H9 (cell line): ENCODE measurements at regions not wholly inside any gene's neighbourhood (a gene's known extent, or its start where the extent isn't known, plus 50 kb on each side); places are given as distances from the start of the nearest gene placed in this dataset.

Experiments used
- DNase-seq: peaks from one replicate; pipeline ENCODE4 v3.0.0-alpha.2; 2017
- H2AFZ ChIP-seq: one replicate; pipeline ENCODE4 v1.6.1; 2013; ENCODE audit warnings: mild to moderate bottlenecking, low read length, control low read depth, moderate library complexity
- H2AK5ac ChIP-seq: 2 replicates; pipeline ENCODE4 v1.6.1; 2013; ENCODE audit warnings: low read length, control low read depth, mixed read lengths; ENCODE audit not compliant: insufficient read length
- H2BK120ac ChIP-seq: one replicate; pipeline ENCODE4 v1.6.1; 2013; ENCODE audit warnings: low read depth, mild to moderate bottlenecking, low read length, control low read depth, inconsistent platforms; ENCODE audit not compliant: poor library complexity, severe bottlenecking
- H2BK12ac ChIP-seq: 2 replicates; pipeline ENCODE4 v1.6.1; 2013; ENCODE audit warnings: low read length, control low read depth, mixed read lengths, low read depth; ENCODE audit not compliant: insufficient read length
- H2BK15ac ChIP-seq: 2 replicates; pipeline ENCODE4 v1.6.1; 2013; ENCODE audit warnings: low read depth, low read length, control low read depth
- H2BK20ac ChIP-seq: one replicate; pipeline ENCODE4 v1.6.1; 2013; ENCODE audit warnings: low read depth, mild to moderate bottlenecking, low read length, control low read depth, inconsistent platforms; ENCODE audit not compliant: poor library complexity, severe bottlenecking
- H2BK5ac ChIP-seq: 2 replicates; pipeline ENCODE4 v1.6.1; 2013; ENCODE audit warnings: low read length, control low read depth, mixed read lengths; ENCODE audit not compliant: insufficient read length
- H3K14ac ChIP-seq: 2 replicates; pipeline ENCODE4 v1.6.1; 2013; ENCODE audit warnings: low read length, control low read depth; ENCODE audit not compliant: insufficient read depth
- H3K18ac ChIP-seq: 2 replicates; pipeline ENCODE4 v1.6.1; 2013; ENCODE audit warnings: low read depth, mild to moderate bottlenecking, mixed read lengths, low read length, control low read depth; ENCODE audit not compliant: insufficient read length
- H3K23ac ChIP-seq: 2 replicates; pipeline ENCODE4 v1.6.1; 2013; ENCODE audit warnings: low read length, control low read depth, mixed read lengths, low read depth; ENCODE audit not compliant: insufficient read length
- H3K23me2 ChIP-seq: 2 replicates; pipeline ENCODE4 v1.6.1; 2013; ENCODE audit warnings: low read depth, mild to moderate bottlenecking, mixed read lengths, low read length, control low read depth; ENCODE audit not compliant: insufficient read length, poor library complexity, severe bottlenecking
- H3K27ac ChIP-seq: 2 replicates; pipeline ENCODE4 v1.5.1; 2013; ENCODE audit warnings: low read length, control low read depth, mixed read lengths, low read depth; ENCODE audit not compliant: insufficient read length
- H3K27me3 ChIP-seq: 2 replicates; pipeline ENCODE4 v1.6.1; 2013; ENCODE audit warnings: low read length, control low read depth, inconsistent platforms; ENCODE audit not compliant: insufficient read depth
- H3K4ac ChIP-seq: 2 replicates; pipeline ENCODE4 v1.6.1; 2013; ENCODE audit warnings: low read depth, mild to moderate bottlenecking, control low read depth, inconsistent platforms, low read length, moderate library complexity
- H3K4me1 ChIP-seq: 2 replicates; pipeline ENCODE4 v1.6.1; 2013; ENCODE audit warnings: low read length, control low read depth, inconsistent platforms; ENCODE audit not compliant: insufficient read depth
- H3K4me2 ChIP-seq: 2 replicates; pipeline ENCODE4 v1.6.1; 2013; ENCODE audit warnings: low read length, control low read depth, mixed read lengths; ENCODE audit not compliant: insufficient read length, insufficient read depth
- H3K56ac ChIP-seq: 2 replicates; pipeline ENCODE4 v1.6.1; 2013; ENCODE audit warnings: low read depth, mild to moderate bottlenecking, mixed read lengths, low read length, control low read depth; ENCODE audit not compliant: insufficient read length
- H3K79me1 ChIP-seq: 2 replicates; pipeline ENCODE4 v1.6.1; 2013; ENCODE audit warnings: low read depth, mild to moderate bottlenecking, moderate library complexity, low read length, control low read depth, inconsistent platforms; ENCODE audit not compliant: insufficient read depth, poor library complexity, severe bottlenecking
- H3K79me2 ChIP-seq: 2 replicates; pipeline ENCODE4 v1.6.1; 2013; ENCODE audit warnings: low read length, control low read depth, inconsistent platforms; ENCODE audit not compliant: insufficient read depth
- H3K9ac ChIP-seq: 2 replicates; pipeline ENCODE4 v1.6.1; 2013; ENCODE audit warnings: low read length, control low read depth, mixed read lengths; ENCODE audit not compliant: insufficient read length; ENCODE audit errors: extremely low read depth
- H3K9me3 ChIP-seq: one replicate; pipeline ENCODE4 v1.6.1; 2013; ENCODE audit warnings: low read depth, low read length, inconsistent platforms; ENCODE audit not compliant: control insufficient read depth
- H3T11ph ChIP-seq: one replicate; pipeline ENCODE4 v1.6.1; 2013; ENCODE audit warnings: mild to moderate bottlenecking, low read length, control low read depth, inconsistent platforms
- H4K20me1 ChIP-seq: one replicate; pipeline ENCODE4 v1.6.1; 2013; ENCODE audit not compliant: control insufficient read depth, insufficient read length, insufficient read depth
- H4K5ac ChIP-seq: 2 replicates; pipeline ENCODE4 v1.6.1; 2013; ENCODE audit warnings: low read depth, mild to moderate bottlenecking, mixed read lengths, low read length, control low read depth; ENCODE audit not compliant: insufficient read length
- H4K8ac ChIP-seq: replicated peaks from 2 replicates; pipeline ENCODE4 v1.6.1; 2013; ENCODE audit warnings: low read length, control low read depth, mixed read lengths, low read depth; ENCODE audit not compliant: insufficient read length
- H4K91ac ChIP-seq: 2 replicates; pipeline ENCODE4 v1.6.1; 2013; ENCODE audit warnings: low read depth, mild to moderate bottlenecking, moderate library complexity, mixed read lengths, low read length, control low read depth; ENCODE audit not compliant: insufficient read length
- H3K27ac Mint-ChIP-seq, 3 experiments: 2 replicates in 2 of 3; 3 replicates in 1 of 3; pipeline ENCODE4 v1.8.0; 2020 to 2021; ENCODE audit warnings: mixed read lengths in 3 of 3, mild to moderate bottlenecking in 1 of 3, moderate library complexity in 1 of 3
- H3K27me3 Mint-ChIP-seq: 2 replicates; pipeline ENCODE4 v1.8.0; 2021; ENCODE audit warnings: low read depth, mild to moderate bottlenecking, moderate library complexity, mixed read lengths
- H3K36me3 Mint-ChIP-seq, 3 experiments: 2 replicates in 2 of 3; 3 replicates in 1 of 3; pipeline ENCODE4 v1.8.0; 2020 to 2021; ENCODE audit warnings: low read depth in 3 of 3, mixed read lengths in 3 of 3; ENCODE audit not compliant: insufficient read depth in 1 of 3
- H3K4me1 Mint-ChIP-seq, 2 experiments: 2 replicates each; pipeline ENCODE4 v1.8.0; 2020; ENCODE audit warnings: mixed read lengths in 2 of 2
- H3K4me3 Mint-ChIP-seq, 2 experiments: 2 replicates in 1 of 2; 3 replicates in 1 of 2; pipeline ENCODE4 v1.8.0; 2020 to 2021; ENCODE audit warnings: mild to moderate bottlenecking in 2 of 2, mixed read lengths in 2 of 2, moderate library complexity in 1 of 2
- H3K9me3 Mint-ChIP-seq, 2 experiments: 2 replicates in 1 of 2; 3 replicates in 1 of 2; pipeline ENCODE4 v1.8.0; 2020; ENCODE audit warnings: mild to moderate bottlenecking in 2 of 2, mixed read lengths in 2 of 2, moderate library complexity in 1 of 2
- CTCF ChIP-seq: fragments of 200-600 bp; sonication (generic); conservative IDR thresholded peaks from 3 replicates; pipeline ENCODE4 v1.8.0; 2021; ENCODE audit warnings: antibody characterized with exemption, mild to moderate bottlenecking
- WGBS: extraction: QIAGEN DNeasy Blood & Tissue Kit; methylation state at CpG from one replicate; pipeline ENCODE4 v1.1.7; 2013; ENCODE audit warnings: missing lambda C conversion rate, low lambda C conversion rate, mixed read lengths; ENCODE audit not compliant: insufficient read length; ENCODE audit errors: extremely low coverage; 5-methylcytosine and 5-hydroxymethylcytosine counted together

- H3K27me3 ChIP-seq: no peaks in the 10 kb centered on the region
- no peak overlapping the region for H3K56ac ChIP-seq
- H4K91ac ChIP-seq: no peak overlapping the region
- no peak overlapping the region for H3K4ac ChIP-seq
- no peaks in the 10 kb centered on the region for H3K36me3 Mint-ChIP-seq
- no peak overlapping the region for H2BK12ac ChIP-seq
- H3K9ac ChIP-seq: no peak overlapping the region
- no peak overlapping the region for H3T11ph ChIP-seq
- no peak for DNase-seq
- H2AFZ ChIP-seq: no peak overlapping the region
- H3K18ac ChIP-seq: no peak overlapping the region
- H2AK5ac ChIP-seq: no peak overlapping the region
- H3K23ac ChIP-seq: no peak overlapping the region
- no peak overlapping the region for H3K4me2 ChIP-seq
- H3K9me3 ChIP-seq: no peaks in the 10 kb centered on the region
- H3K27ac ChIP-seq: no peak overlapping the region
- H3K79me2 ChIP-seq: no peaks in the 10 kb centered on the region
- no peak overlapping the region for H2BK15ac ChIP-seq
- H3K4me1 Mint-ChIP-seq: no peaks in the 10 kb centered on the region
- no peak overlapping the region for H2BK5ac ChIP-seq
- no peak overlapping the region for H2BK20ac ChIP-seq
- H4K5ac ChIP-seq: no peak overlapping the region
- WGBS: no CpG with 5 or more reads among the region's 3 CpGs
- no peaks in the 10 kb centered on the region for H3K23me2 ChIP-seq
- H2BK120ac ChIP-seq: no peak overlapping the region
- H3K27me3 Mint-ChIP-seq: no peaks in the 10 kb centered on the region
- no peaks in the 10 kb centered on the region for H4K20me1 ChIP-seq
- no peak overlapping the region for H3K4me3 Mint-ChIP-seq
- no peak overlapping the region for H4K8ac ChIP-seq
- no peaks in the 10 kb centered on the region for H3K4me1 ChIP-seq
- no peak overlapping the region for H3K14ac ChIP-seq
- H3K27ac Mint-ChIP-seq: no peak overlapping the region
- no peaks in the 10 kb centered on the region for H3K79me1 ChIP-seq
- no peaks in the 10 kb centered on the region for H3K9me3 Mint-ChIP-seq
- no peak for TF ChIP-seq CTCF
Measured at GRCh38 chr5:129228577-129228976, 134.0 kb downstream of the ISOC1 start.
